ENCODE measurements at regions not wholly inside any gene's neighbourhood (a gene's known extent, or its start where the extent isn't known, plus 50 kb on each side); places are given as distances from the start of the nearest gene placed in this dataset.
"Not testable (repeated sequence)": the region's sequence is repeated elsewhere in the genome, so short reads cannot be mapped to it uniquely, and the experiment has no call there.

DNA sequence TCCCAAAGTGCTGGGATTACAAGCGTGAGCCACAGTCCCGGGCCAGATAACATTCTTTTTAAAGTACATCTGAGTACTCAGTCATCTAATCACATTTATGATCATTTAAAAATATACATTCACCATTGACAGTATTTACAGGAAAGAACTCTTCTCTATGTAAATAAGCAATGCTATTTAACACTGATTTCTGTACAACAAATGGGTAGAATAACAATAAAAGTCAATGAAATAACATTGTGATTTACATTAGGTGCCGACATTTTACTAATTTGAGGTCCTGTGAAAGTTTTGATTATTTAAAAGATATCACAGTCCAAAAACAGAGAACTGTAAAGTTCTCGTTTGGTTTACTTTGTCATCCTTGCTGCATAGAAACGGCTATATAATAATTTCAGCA lies 1763.7 kb downstream of the SLITRK1 start:
- Histone ChIP-seq H3K4me1 (no peaks in the 10 kb centered on the region), H3K4me3 (no peak overlapping the region), H3K27me3 (ENCODE audit: low read depth) (no peaks in the 10 kb centered on the region), H3K36me3 (replicated peaks) (no peaks in the 10 kb centered on the region), H3K9me3 (no peaks in the 10 kb centered on the region)
- DNase-seq (ENCODE audit: low spot score in 2 of 2): no peak
- in situ Hi-C loops (cut with MboI; ENCODE audit: low sequenced_read_pairs): no loop called here

GRCh38 chr13:82116422-82116989 lies 1765.8 kb downstream of the SLITRK1 start:
- H3K36me3 ChIP-seq (replicated peaks): no peaks in the 10 kb centered on the region
- no peaks in the 10 kb centered on the region for H3K4me1 ChIP-seq
- no peak for DNase-seq (ENCODE audit: low spot score in 2 of 2)
- no peaks in the 10 kb centered on the region for H3K27me3 ChIP-seq (ENCODE audit: low read depth)
- in situ Hi-C loops (cut with MboI; ENCODE audit: low sequenced_read_pairs): no loop called here
- H3K9me3 ChIP-seq: no peaks in the 10 kb centered on the region
- no peak overlapping the region for H3K4me3 ChIP-seq

DNA sequence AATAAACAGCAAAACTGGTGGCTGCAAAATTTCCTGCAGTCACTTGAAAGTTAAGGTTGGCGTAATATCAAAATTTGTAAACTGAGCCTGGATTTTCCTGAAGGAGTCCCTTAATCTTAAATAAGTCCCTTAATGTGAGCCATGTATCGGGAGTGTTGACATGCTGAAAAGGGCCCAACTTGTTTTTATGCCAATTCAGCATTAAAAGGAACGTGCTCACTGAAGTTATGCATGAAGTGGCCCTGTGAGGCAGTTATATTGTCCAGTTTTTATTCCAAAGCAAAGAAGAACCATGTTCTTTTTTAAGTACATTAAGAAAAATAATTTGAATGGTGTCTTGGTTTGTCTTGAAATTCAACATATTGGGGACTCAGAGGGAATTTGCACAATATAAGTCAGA lies 1766.9 kb downstream of the SLITRK1 start:
- Histone ChIP-seq H3K9me3 (no peaks in the 10 kb centered on the region), H3K27me3 (ENCODE audit: low read depth) (no peaks in the 10 kb centered on the region), H3K36me3 (replicated peaks) (no peaks in the 10 kb centered on the region), H3K4me1 (no peaks in the 10 kb centered on the region), H3K4me3 (no peak overlapping the region)
- in situ Hi-C loops (cut with MboI; ENCODE audit: low sequenced_read_pairs): no loop called here
- no peak for DNase-seq (ENCODE audit: low spot score in 2 of 2)

GRCh38 chr13:82096256-82096655 lies 1755.3 kb upstream of the SPRY2 start:
- Histone ChIP-seq H3K4me3 (no peak overlapping the region), H3K9me3 (no peaks in the 10 kb centered on the region), H3K4me1 (peaks cover 4% of the 10 kb centered on the region; the same call in 1 of the 2 replicates), H3K27me3 (ENCODE audit: low read depth) (no peaks in the 10 kb centered on the region), H3K36me3 (replicated peaks) (no peaks in the 10 kb centered on the region)
- no peak for DNase-seq (ENCODE audit: low spot score in 2 of 2)
- in situ Hi-C loops (cut with MboI; ENCODE audit: low sequenced_read_pairs): no loop called here

DNA sequence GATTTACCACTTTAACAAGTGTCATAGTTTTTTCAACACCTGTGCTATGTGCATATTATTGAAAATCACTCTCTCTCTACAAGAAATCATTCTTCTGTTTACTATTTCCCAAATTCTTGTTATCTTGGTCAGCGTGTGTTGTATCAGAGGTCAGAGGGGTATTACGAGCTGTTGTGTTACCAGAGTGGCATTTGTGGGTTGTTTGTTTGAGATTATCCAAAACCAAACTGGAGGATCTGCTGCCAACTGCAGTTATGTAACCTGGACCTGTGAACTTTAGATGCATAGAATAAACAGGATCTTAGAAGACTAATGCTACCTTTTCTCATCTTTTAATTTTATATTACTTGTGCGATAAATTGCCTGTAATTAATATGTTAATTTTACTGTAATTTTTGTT lies 1751.4 kb upstream of the SPRY2 start:
- in situ Hi-C loops (cut with MboI; ENCODE audit: low sequenced_read_pairs): no loop called here
- Histone ChIP-seq H3K36me3 (replicated peaks) (no peaks in the 10 kb centered on the region), H3K4me1 (no peaks in the 10 kb centered on the region), H3K27me3 (ENCODE audit: low read depth) (no peaks in the 10 kb centered on the region), H3K9me3 (no peaks in the 10 kb centered on the region), H3K4me3 (no peak overlapping the region)
- DNase-seq (ENCODE audit: low spot score in 2 of 2): no peak

DNA sequence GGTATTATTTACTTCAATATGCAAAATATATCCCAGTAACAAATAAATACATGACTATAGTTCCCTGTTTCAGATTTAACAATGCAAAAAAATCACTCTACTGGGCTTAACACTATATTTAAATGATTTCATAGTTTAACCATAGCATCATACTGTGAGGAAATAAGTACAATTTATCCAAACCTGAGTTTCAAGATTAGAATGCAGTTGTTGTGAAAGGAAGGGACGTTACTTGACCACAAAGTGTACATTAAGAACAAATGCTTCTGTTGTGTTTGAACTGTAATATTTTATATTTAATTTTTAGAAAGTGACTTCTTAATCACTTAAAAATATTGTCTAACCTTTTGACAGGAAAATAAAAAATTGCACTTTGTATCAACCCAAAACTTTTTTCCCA lies 1747.9 kb upstream of the SPRY2 start:
- DNase-seq (ENCODE audit: low spot score in 2 of 2): no peak
- no peaks in the 10 kb centered on the region for H3K36me3 ChIP-seq (replicated peaks)
- no peaks in the 10 kb centered on the region for H3K27me3 ChIP-seq (ENCODE audit: low read depth)
- in situ Hi-C loops (cut with MboI; ENCODE audit: low sequenced_read_pairs): no loop called here
- H3K4me3 ChIP-seq: no peak overlapping the region
- H3K9me3 ChIP-seq: no peaks in the 10 kb centered on the region
- no peaks in the 10 kb centered on the region for H3K4me1 ChIP-seq

DNA sequence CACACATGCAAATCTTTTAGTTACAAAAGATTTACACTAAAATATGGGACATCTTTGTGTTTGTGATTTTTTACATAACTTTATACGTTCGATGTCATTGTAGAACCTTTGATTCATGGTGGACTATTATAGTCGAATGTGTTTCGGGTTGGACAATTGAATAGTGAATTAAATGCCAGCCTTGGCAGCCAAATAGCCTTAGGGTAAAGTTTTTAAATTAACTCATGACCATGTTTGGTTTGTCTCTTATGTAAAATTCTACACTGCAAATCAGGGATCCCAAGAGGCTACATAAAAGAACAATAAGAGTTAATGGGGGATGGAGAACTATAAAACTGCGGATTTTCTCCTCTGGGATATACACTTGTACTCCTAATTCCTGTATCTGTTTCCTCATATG lies 1735.6 kb upstream of the SPRY2 start:
- DNase-seq (ENCODE audit: low spot score in 2 of 2): peak; percentile 33 to 93
- in situ Hi-C loops (cut with MboI; ENCODE audit: low sequenced_read_pairs): no loop called here
- Histone ChIP-seq H3K4me3 (no peak overlapping the region), H3K36me3 (replicated peaks) (no peaks in the 10 kb centered on the region), H3K9me3 (no peaks in the 10 kb centered on the region), H3K27me3 (ENCODE audit: low read depth) (no peaks in the 10 kb centered on the region), H3K4me1 (peaks cover 18% of the 10 kb centered on the region)

DNA sequence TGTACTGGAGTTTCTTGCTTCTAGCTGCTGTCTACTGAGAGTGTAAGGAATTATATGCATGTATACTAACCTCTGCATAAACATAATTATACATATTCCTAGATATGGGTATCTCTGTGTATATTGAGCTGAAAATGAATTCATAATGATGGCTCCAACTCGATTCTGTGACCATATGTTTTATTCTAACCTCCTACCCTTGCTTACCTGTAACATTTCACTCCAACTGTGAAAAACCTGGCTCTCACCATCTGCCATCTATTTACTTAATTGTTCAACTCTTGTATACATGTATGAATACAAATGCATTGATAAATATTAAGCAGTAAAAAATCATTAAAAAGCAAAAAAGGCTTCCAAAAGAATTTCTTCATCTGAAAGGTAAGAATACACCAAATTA lies 1729.5 kb upstream of the SPRY2 start:
- H3K9me3 ChIP-seq: no peaks in the 10 kb centered on the region
- DNase-seq (ENCODE audit: low spot score in 2 of 2): no peak
- in situ Hi-C loops (cut with MboI; ENCODE audit: low sequenced_read_pairs): no loop called here
- no peak overlapping the region for H3K4me3 ChIP-seq
- no peaks in the 10 kb centered on the region for H3K4me1 ChIP-seq
- H3K27me3 ChIP-seq (ENCODE audit: low read depth): no peaks in the 10 kb centered on the region
- no peaks in the 10 kb centered on the region for H3K36me3 ChIP-seq (replicated peaks)

DNA sequence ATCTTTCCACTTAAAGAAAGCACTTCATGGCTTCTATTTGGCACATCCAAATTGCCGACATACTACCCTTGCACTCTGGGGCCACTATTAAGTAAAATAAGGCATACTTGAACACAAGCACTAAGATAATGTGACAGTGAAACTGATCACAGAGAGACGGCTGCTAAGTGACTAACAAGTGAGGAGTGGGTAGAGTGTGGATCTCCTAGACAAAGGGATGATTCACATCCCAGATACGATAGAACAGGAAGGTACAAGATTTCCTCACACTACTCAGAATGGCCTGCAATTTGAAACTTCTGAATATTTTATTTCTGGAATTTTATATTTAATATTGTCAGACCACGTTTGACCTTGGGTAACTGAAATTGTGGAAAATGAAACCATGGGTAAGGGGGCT lies 1721.8 kb upstream of the SPRY2 start:
- DNase-seq (ENCODE audit: low spot score in 2 of 2): no peak
- H3K4me3 ChIP-seq: no peak overlapping the region
- H3K27me3 ChIP-seq (ENCODE audit: low read depth): no peaks in the 10 kb centered on the region
- H3K36me3 ChIP-seq (replicated peaks): no peaks in the 10 kb centered on the region
- in situ Hi-C loops (cut with MboI; ENCODE audit: low sequenced_read_pairs): no loop called here
- no peaks in the 10 kb centered on the region for H3K9me3 ChIP-seq
- no peaks in the 10 kb centered on the region for H3K4me1 ChIP-seq

DNA sequence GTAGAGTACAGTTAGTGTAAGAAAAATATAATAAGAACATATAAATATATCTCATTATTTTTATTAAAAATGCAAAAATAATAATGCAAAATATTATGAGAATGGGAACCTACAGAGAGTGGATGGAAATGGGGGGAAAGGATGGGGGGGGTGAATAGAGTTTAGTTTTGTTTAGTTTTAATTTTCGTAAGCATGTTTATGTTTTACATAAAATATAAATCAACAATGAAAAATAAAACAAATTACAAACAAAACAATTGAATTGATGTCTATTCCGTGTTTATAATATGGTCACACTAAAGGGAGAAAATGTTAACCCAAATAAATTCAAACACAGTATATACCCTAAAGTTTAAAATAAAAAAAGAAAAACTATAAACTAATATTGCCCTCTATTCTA lies 1717.4 kb upstream of the SPRY2 start:
- no peaks in the 10 kb centered on the region for H3K36me3 ChIP-seq (replicated peaks)
- H3K9me3 ChIP-seq: no peaks in the 10 kb centered on the region
- H3K4me1 ChIP-seq: no peaks in the 10 kb centered on the region; the same call in 1 of the 2 replicates
- no peaks in the 10 kb centered on the region for H3K27me3 ChIP-seq (ENCODE audit: low read depth)
- no peak overlapping the region for H3K4me3 ChIP-seq
- in situ Hi-C loops (cut with MboI; ENCODE audit: low sequenced_read_pairs): no loop called here
- DNase-seq (ENCODE audit: low spot score in 2 of 2): no peak

- H3K27me3 ChIP-seq (ENCODE audit: low read depth); H3K36me3 ChIP-seq (replicated peaks); DNase-seq (ENCODE audit: low spot score in 2 of 2); H3K9me3 ChIP-seq; H3K4me3 ChIP-seq; H3K4me1 ChIP-seq; in situ Hi-C loops (cut with MboI; ENCODE audit: low sequenced_read_pairs): not testable (repeated sequence)
Measured at GRCh38 chr13:82045316-82045715, 1704.4 kb upstream of the SPRY2 start.

GRCh38 chr13:82036602-82037001 lies 1695.7 kb upstream of the SPRY2 start:
- in situ Hi-C loops (cut with MboI; ENCODE audit: low sequenced_read_pairs): no loop called here
- Histone ChIP-seq H3K36me3 (replicated peaks) (no peaks in the 10 kb centered on the region), H3K4me3 (no peak overlapping the region), H3K27me3 (ENCODE audit: low read depth) (no peaks in the 10 kb centered on the region), H3K9me3 (no peaks in the 10 kb centered on the region), H3K4me1 (peaks cover 12% of the 10 kb centered on the region)
- peak in 1 of 2 experiments; percentile 45 for DNase-seq (ENCODE audit: low spot score in 2 of 2)

GRCh38 chr13:82011355-82011754 lies 1670.4 kb upstream of the SPRY2 start:
- in situ Hi-C loops (cut with MboI; ENCODE audit: low sequenced_read_pairs): no loop called here
- Histone ChIP-seq H3K4me3 (no peak overlapping the region), H3K9me3 (no peaks in the 10 kb centered on the region), H3K27me3 (ENCODE audit: low read depth) (no peaks in the 10 kb centered on the region), H3K4me1 (no peaks in the 10 kb centered on the region), H3K36me3 (replicated peaks) (no peaks in the 10 kb centered on the region)
- DNase-seq (ENCODE audit: low spot score in 2 of 2): no peak

GRCh38 chr13:82010780-82011179 lies 1669.9 kb upstream of the SPRY2 start:
- in situ Hi-C loops (cut with MboI; ENCODE audit: low sequenced_read_pairs): no loop called here
- DNase-seq (ENCODE audit: low spot score in 2 of 2): no peak
- Histone ChIP-seq H3K9me3 (no peaks in the 10 kb centered on the region), H3K36me3 (replicated peaks) (no peaks in the 10 kb centered on the region), H3K4me3 (no peak overlapping the region), H3K27me3 (ENCODE audit: low read depth) (no peaks in the 10 kb centered on the region), H3K4me1 (no peaks in the 10 kb centered on the region)

DNA sequence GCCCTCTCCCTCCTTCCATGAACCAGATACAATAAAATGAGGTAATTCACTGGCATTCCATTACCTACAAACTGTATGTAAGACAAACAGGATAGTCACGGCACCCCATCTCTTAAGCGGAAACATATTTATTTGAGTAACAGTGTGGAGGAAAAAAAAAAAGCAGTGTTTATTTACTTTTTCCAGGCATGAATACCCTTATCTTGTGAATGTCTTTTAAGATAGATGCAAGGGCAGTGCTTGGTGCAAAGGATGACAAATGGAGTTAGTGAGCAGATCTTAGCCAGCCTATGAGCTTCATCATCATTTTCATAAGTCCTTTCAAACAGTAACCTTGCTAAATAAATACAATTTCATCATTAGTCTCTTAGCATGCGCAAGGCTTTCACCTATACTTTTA lies 1661.8 kb upstream of the SPRY2 start:
- Histone ChIP-seq H3K4me3 (no peak overlapping the region), H3K4me1 (no peaks in the 10 kb centered on the region), H3K36me3 (replicated peaks) (no peaks in the 10 kb centered on the region), H3K9me3 (no peaks in the 10 kb centered on the region), H3K27me3 (ENCODE audit: low read depth) (no peaks in the 10 kb centered on the region)
- DNase-seq (ENCODE audit: low spot score in 2 of 2): no peak
- in situ Hi-C loops (cut with MboI; ENCODE audit: low sequenced_read_pairs): no loop called here

Data from HAP-1 (cell line).